Thoracic aorta (tissue), 2 donors: ENCODE measurements at regions not wholly inside any gene's neighbourhood (a gene's known extent, or its start where the extent isn't known, plus 50 kb on each side); places are given as distances from the start of the nearest gene placed in this dataset.

Experiments used
- ATAC-seq: fragments of 150-250 bp; one replicate; pipeline ENCODE4 v1.8.0; 2017; ENCODE audit warnings: low read depth; ENCODE audit not compliant: insufficient number of reproducible peaks, low FRiP score
- DNase-seq: peaks from one replicate; pipeline ENCODE4 v3.0.0-alpha.2; 2020; ENCODE audit warnings: low spot score
- H3K27ac ChIP-seq, 2 donors: fragments of 200-600 bp; sonication (generic); 1 replicate in 1 of 2; 2 replicates in 1 of 2; pipeline ENCODE4 v1.5.1; 2016; ENCODE audit warnings: mild to moderate bottlenecking in 2 of 2, moderate library complexity in 2 of 2
- H3K27me3 ChIP-seq: fragments of 200-600 bp; sonication (generic); replicated peaks from 2 replicates; pipeline ENCODE4 v1.6.0; 2016; ENCODE audit warnings: mild to moderate bottlenecking; ENCODE audit not compliant: insufficient read depth
- H3K36me3 ChIP-seq: fragments of 200-600 bp; sonication (generic); one replicate; pipeline ENCODE4 v1.5.1; 2016
- H3K4me1 ChIP-seq, 2 donors: fragments of 200-600 bp; sonication (generic); 1 replicate in 1 of 2; 2 replicates in 1 of 2; pipeline versions ENCODE4 v1.5.1 to v1.6.0; 2016; ENCODE audit warnings: low read depth in 2 of 2, mild to moderate bottlenecking in 1 of 2; ENCODE audit not compliant: control insufficient read depth in 1 of 2
- H3K4me3 ChIP-seq: fragments of 200-600 bp; sonication (generic); 2 replicates; pipeline ENCODE4 v1.5.1; 2016; ENCODE audit warnings: mild to moderate bottlenecking
- H3K9me3 ChIP-seq: fragments of 200-600 bp; sonication (generic); 2 replicates; pipeline ENCODE4 v1.5.1; 2016
- CTCF ChIP-seq: fragments of 200-600 bp; sonication (generic); IDR thresholded peaks from one replicate; pipeline ENCODE4 v1.5.1; 2019; ENCODE audit warnings: antibody characterized with exemption

DNA sequence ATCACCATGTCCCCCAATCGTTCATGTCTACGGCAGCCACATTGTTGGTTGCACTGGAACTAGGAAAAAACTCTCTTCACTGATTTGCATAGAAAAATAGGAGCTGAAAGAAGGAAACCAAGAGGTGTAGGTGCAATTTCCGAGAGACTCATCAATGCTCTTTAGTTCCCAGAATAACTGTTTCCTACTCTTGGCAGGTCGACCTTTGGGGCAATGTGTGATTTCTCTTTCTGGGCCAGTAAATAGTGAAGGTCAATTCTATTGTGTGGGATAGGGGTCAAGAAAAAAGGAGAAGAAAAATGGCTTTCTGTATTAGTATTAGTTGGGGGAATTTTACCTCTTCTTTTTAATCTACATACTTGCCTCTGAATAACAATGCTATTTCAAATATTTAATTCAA, 55.9 kb upstream of the PDE5A start:
- no peaks in the 10 kb centered on the region for H3K9me3 ChIP-seq
- no peak overlapping the region for H3K4me3 ChIP-seq
- H3K27me3 ChIP-seq = no peaks in the 10 kb centered on the region
- no peak for DNase-seq
- no peak overlapping the region for H3K27ac ChIP-seq
- H3K36me3 ChIP-seq = no peaks in the 10 kb centered on the region
- peaks cover 24 to 37% of the 10 kb centered on the region in 2 donors for H3K4me1 ChIP-seq
- no peak for ATAC-seq
- TF ChIP-seq CTCF = no peak

- Histone ChIP-seq H3K4me3 (no peak overlapping the region), H3K9me3 (no peaks in the 10 kb centered on the region), H3K4me1 (peaks cover 31 to 47% of the 10 kb centered on the region in 2 donors), H3K27me3 (no peaks in the 10 kb centered on the region), H3K27ac (peak overlapping the region; percentile 32 to 63), H3K36me3 (no peaks in the 10 kb centered on the region)
- ATAC-seq (peak; percentile 76), DNase-seq (no peak)
- TF ChIP-seq CTCF = no peak
These were observed 54.9 kb upstream of the PDE5A start for GRCh38 chr4:119683518-119683917.

GRCh38 chr4:119682099-119682498, 53.5 kb upstream of the PDE5A start:
- DNase-seq (no peak), ATAC-seq (no peak)
- H3K27ac ChIP-seq = peak overlapping the region; percentile 60 to 63
- H3K27me3 ChIP-seq = no peaks in the 10 kb centered on the region
- peaks cover 31 to 47% of the 10 kb centered on the region in 2 donors for H3K4me1 ChIP-seq
- no peaks in the 10 kb centered on the region for H3K36me3 ChIP-seq
- no peak overlapping the region for H3K4me3 ChIP-seq
- H3K9me3 ChIP-seq = no peaks in the 10 kb centered on the region
- TF ChIP-seq CTCF = no peak

DNA sequence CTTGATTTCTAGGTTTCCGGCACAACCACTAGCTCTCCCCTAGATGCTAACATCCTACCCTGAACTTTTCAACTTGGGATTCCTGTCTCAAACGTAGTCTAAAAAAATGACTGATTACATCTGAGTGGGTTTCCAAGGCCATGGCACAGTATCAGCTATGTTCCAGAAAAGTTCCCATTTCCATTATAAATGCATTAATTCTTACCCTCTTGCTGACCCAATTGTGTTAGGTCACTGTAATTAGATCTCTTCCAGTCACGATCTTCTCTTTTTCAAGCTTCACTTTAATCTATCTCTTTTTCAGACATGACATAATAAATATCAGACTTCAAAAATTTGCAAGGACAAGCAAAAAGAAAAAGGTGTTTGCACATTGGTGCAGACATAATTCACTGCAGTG, 50.6 kb upstream of the PDE5A start:
- no peak for ATAC-seq
- H3K36me3 ChIP-seq = no peaks in the 10 kb centered on the region
- H3K27ac ChIP-seq = peak overlapping the region; percentile 3 to 21
- no peak for DNase-seq
- H3K9me3 ChIP-seq = no peaks in the 10 kb centered on the region
- no peak overlapping the region for H3K4me3 ChIP-seq
- TF ChIP-seq CTCF = no peak
- H3K27me3 ChIP-seq = no peaks in the 10 kb centered on the region
- peaks cover 31 to 47% of the 10 kb centered on the region in 2 donors for H3K4me1 ChIP-seq

DNA sequence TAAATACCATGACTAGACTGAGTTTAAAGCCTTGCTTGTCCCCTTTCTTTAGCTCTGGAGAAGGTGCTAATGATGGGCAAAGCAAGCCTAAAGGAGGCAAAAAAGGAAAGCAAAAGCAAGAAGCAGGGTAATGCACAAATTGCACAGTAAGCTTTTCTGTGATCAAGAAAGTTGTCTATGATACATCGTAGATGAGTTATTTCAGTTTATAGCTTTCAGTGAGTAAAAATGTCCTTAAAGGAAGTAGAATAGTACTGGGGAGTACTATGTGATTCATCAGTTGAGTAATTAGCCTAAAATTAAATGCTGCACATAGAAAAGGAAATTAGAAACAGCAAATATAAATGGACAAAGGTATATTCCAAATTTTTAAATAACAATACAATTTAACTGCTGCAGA, 50.2 kb upstream of the PDE5A start:
- H3K4me3 ChIP-seq = peak overlapping the region; percentile 57
- TF ChIP-seq CTCF = no peak
- no peaks in the 10 kb centered on the region for H3K27me3 ChIP-seq
- H3K9me3 ChIP-seq = no peaks in the 10 kb centered on the region
- DNase-seq = no peak
- peaks cover 30 to 43% of the 10 kb centered on the region in 2 donors for H3K4me1 ChIP-seq
- peak overlapping the region in 1 of 2 donors; percentile 21 for H3K27ac ChIP-seq
- H3K36me3 ChIP-seq = no peaks in the 10 kb centered on the region
- no peak for ATAC-seq
